GM12878 (cell line): ENCODE measurements at regions not wholly inside any gene's neighbourhood (a gene's known extent, or its start where the extent isn't known, plus 50 kb on each side); places are given as distances from the start of the nearest gene placed in this dataset.

Experiments used
- CTCF ChIP-seq, 3 experiments: IDR thresholded peaks in 2 of 3; conservative IDR thresholded peaks in 1 of 3; 2 replicates each; pipeline ENCODE4 v1.5.1; 2011; ENCODE audit warnings: low read depth in 3 of 3, low read length in 3 of 3, mild to moderate bottlenecking in 3 of 3, control low read depth in 2 of 3, moderate library complexity in 2 of 3, inconsistent platforms in 1 of 3, mixed read lengths in 1 of 3; ENCODE audit not compliant: control insufficient read depth in 2 of 3, insufficient read depth in 1 of 3; ENCODE audit errors: extremely low read depth in 1 of 3
- MYC ChIP-seq: IDR thresholded peaks from 2 replicates; pipeline ENCODE4 v1.6.1; 2011; ENCODE audit warnings: mild to moderate bottlenecking, low read length, moderate library complexity, inconsistent platforms; ENCODE audit not compliant: insufficient read depth, insufficient replicate concordance, insufficient read length, severe bottlenecking

GRCh38 chr15:62857411-62857853, 185.1 kb upstream of the TPM1 start:
- TF ChIP-seq MYC (no peak), CTCF (IDR thresholded peaks at IDR 0.05 in 2 of 3, conservative IDR thresholded peaks at IDR 0.05 in 1 of 3; ENCODE audit: control insufficient read depth in 2 of 3, extremely low read depth in 1 of 3, insufficient read depth in 1 of 3, low read depth in 3 of 3, low read length in 3 of 3) (no peak)
